Fibroblast of lung (primary cell): ENCODE measurements at regions not wholly inside any gene's neighbourhood (a gene's known extent, or its start where the extent isn't known, plus 50 kb on each side); places are given as distances from the start of the nearest gene placed in this dataset.

Experiments used
- DNase-seq, 2 donors: peaks; one replicate each; pipeline versions ENCODE4 v3.0.0 to v3.0.0-alpha.2; 2010; ENCODE audit warnings: low read depth in 2 of 2
- H2AFZ ChIP-seq: 2 replicates; pipeline ENCODE4 v1.5.1; 2012; ENCODE audit warnings: low read length, control low read depth, inconsistent platforms
- H3K27ac ChIP-seq: 2 replicates; pipeline ENCODE4 v1.5.1; 2011; ENCODE audit warnings: low read length, control low read depth; ENCODE audit not compliant: insufficient read depth
- H3K27me3 ChIP-seq: 2 replicates; pipeline ENCODE4 v1.5.1; 2011; ENCODE audit warnings: mild to moderate bottlenecking, low read length; ENCODE audit not compliant: control insufficient read depth, insufficient read depth
- H3K36me3 ChIP-seq: 2 replicates; pipeline ENCODE4 v1.5.1; 2011; ENCODE audit warnings: low read length; ENCODE audit not compliant: control insufficient read depth, insufficient read depth
- H3K4me1 ChIP-seq: 2 replicates; pipeline ENCODE4 v1.5.1; 2011; ENCODE audit warnings: low read length; ENCODE audit not compliant: control insufficient read depth, insufficient read depth; ENCODE audit errors: extremely low read depth
- H3K4me2 ChIP-seq: 2 replicates; pipeline ENCODE4 v1.5.1; 2011; ENCODE audit warnings: low read length, control low read depth; ENCODE audit not compliant: insufficient read depth; ENCODE audit errors: extremely low read depth
- H3K4me3 ChIP-seq, 4 experiments: fragments of 200-600 bp in 1 of 4; sonication (generic) in 1 of 4; replicated peaks in 1 of 4; 2 replicates each; pipeline ENCODE4 v1.5.1; 2011 to 2016; ENCODE audit warnings: low read length in 4 of 4, low read depth in 3 of 4, mild to moderate bottlenecking in 3 of 4, control low read depth in 2 of 4, inconsistent platforms in 1 of 4, mixed read lengths in 1 of 4; ENCODE audit not compliant: insufficient read depth in 1 of 4; ENCODE audit errors: control extremely low read depth in 1 of 4
- H3K79me2 ChIP-seq: 2 replicates; pipeline ENCODE4 v1.5.1; 2012; ENCODE audit warnings: mild to moderate bottlenecking, low read length, inconsistent platforms; ENCODE audit not compliant: control insufficient read depth, insufficient read depth
- H3K9ac ChIP-seq: 2 replicates; pipeline ENCODE4 v1.5.1; 2011; ENCODE audit warnings: mild to moderate bottlenecking, low read length, control low read depth; ENCODE audit not compliant: insufficient read depth
- H3K9me3 ChIP-seq: 2 replicates; pipeline ENCODE4 v1.5.1; 2012; ENCODE audit warnings: low read depth, low read length; ENCODE audit not compliant: control insufficient read depth, insufficient read depth
- H4K20me1 ChIP-seq: 2 replicates; pipeline ENCODE4 v1.5.1; 2011; ENCODE audit warnings: low read length; ENCODE audit not compliant: control insufficient read depth, insufficient read depth; ENCODE audit errors: extremely low read depth
- CTCF ChIP-seq, 2 donors: IDR thresholded peaks in 1 of 2; conservative IDR thresholded peaks in 1 of 2; 1 replicate in 1 of 2; 2 replicates in 1 of 2; pipeline ENCODE4 v1.5.1; 2011 to 2012; ENCODE audit warnings: low read length in 2 of 2, control low read depth in 1 of 2, inconsistent platforms in 1 of 2, low read depth in 1 of 2, mild to moderate bottlenecking in 1 of 2
- EZH2 ChIP-seq: IDR thresholded peaks from 2 replicates; pipeline ENCODE4 v1.5.1; 2012; ENCODE audit warnings: low read length, control low read depth, mild to moderate bottlenecking; ENCODE audit errors: missing control alignments

GRCh38 chr22:49697047-49697446, 130.6 kb downstream of the BRD1 start:
- no peak overlapping the region for H2AFZ ChIP-seq
- DNase-seq: no peak
- H3K36me3 ChIP-seq: no peaks in the 10 kb centered on the region
- H3K27ac ChIP-seq: no peak overlapping the region
- H3K9me3 ChIP-seq: no peaks in the 10 kb centered on the region
- no peaks in the 10 kb centered on the region for H4K20me1 ChIP-seq
- TF ChIP-seq CTCF (conservative IDR thresholded peaks at IDR 0.05 in 1 of 2, IDR thresholded peaks at IDR 0.05 in 1 of 2; ENCODE audit: low read depth in 1 of 2, low read length in 2 of 2) (no peak), EZH2 (no peak)
- H3K27me3 ChIP-seq: no peaks in the 10 kb centered on the region
- H3K4me2 ChIP-seq: no peak overlapping the region
- no peak overlapping the region for H3K9ac ChIP-seq
- H3K4me1 ChIP-seq: no peaks in the 10 kb centered on the region
- H3K4me3 ChIP-seq: no peak overlapping the region
- H3K79me2 ChIP-seq: no peaks in the 10 kb centered on the region

GRCh38 chr22:49694462-49695260, 133.0 kb downstream of the BRD1 start:
- no peak for TF ChIP-seq CTCF (conservative IDR thresholded peaks at IDR 0.05 in 1 of 2, IDR thresholded peaks at IDR 0.05 in 1 of 2; ENCODE audit: low read depth in 1 of 2, low read length in 2 of 2)
- no peak overlapping the region for H3K9ac ChIP-seq
- no peaks in the 10 kb centered on the region for H4K20me1 ChIP-seq
- no peak for DNase-seq
- no peaks in the 10 kb centered on the region for H3K4me1 ChIP-seq
- H3K27me3 ChIP-seq: no peaks in the 10 kb centered on the region
- no peak overlapping the region for H3K4me2 ChIP-seq
- H2AFZ ChIP-seq: no peak overlapping the region
- H3K27ac ChIP-seq: no peak overlapping the region
- H3K9me3 ChIP-seq: no peaks in the 10 kb centered on the region
- H3K79me2 ChIP-seq: no peaks in the 10 kb centered on the region
- H3K36me3 ChIP-seq: no peaks in the 10 kb centered on the region
- H3K4me3 ChIP-seq: no peak overlapping the region

GRCh38 chr22:49693848-49694247, 133.8 kb downstream of the BRD1 start:
- no peaks in the 10 kb centered on the region for H3K79me2 ChIP-seq
- DNase-seq: no peak
- no peaks in the 10 kb centered on the region for H3K36me3 ChIP-seq
- no peak overlapping the region for H3K27ac ChIP-seq
- no peak overlapping the region for H3K9ac ChIP-seq
- H3K9me3 ChIP-seq: no peaks in the 10 kb centered on the region
- H3K4me2 ChIP-seq: no peak overlapping the region
- H4K20me1 ChIP-seq: no peaks in the 10 kb centered on the region
- no peak overlapping the region for H2AFZ ChIP-seq
- no peaks in the 10 kb centered on the region for H3K27me3 ChIP-seq
- no peaks in the 10 kb centered on the region for H3K4me1 ChIP-seq
- H3K4me3 ChIP-seq: no peak overlapping the region
- TF ChIP-seq EZH2 (no peak), CTCF (conservative IDR thresholded peaks at IDR 0.05 in 1 of 2, IDR thresholded peaks at IDR 0.05 in 1 of 2; ENCODE audit: low read depth in 1 of 2, low read length in 2 of 2) (no peak)
